ENCODE measurements at regions not wholly inside any gene's neighbourhood (a gene's known extent, or its start where the extent isn't known, plus 50 kb on each side); places are given as distances from the start of the nearest gene placed in this dataset.

- TF ChIP-seq CTCF (IDR thresholded peaks at IDR 0.05) (no peak), REST (IDR thresholded peaks at IDR 0.05; ENCODE audit: insufficient read depth in 1 of 2, low read depth in 2 of 2, low read length in 1 of 2) (no peak)
Observed at GRCh38 chr13:32962342-32962741, 53.9 kb upstream of the KL start.

All from Panc1 (cell line).